Fibroblast of villous mesenchyme (primary cell): ENCODE measurements at regions not wholly inside any gene's neighbourhood (a gene's known extent, or its start where the extent isn't known, plus 50 kb on each side); places are given as distances from the start of the nearest gene placed in this dataset.
A peak's percentile ranks its signal among the peaks of the same experiment; 100 is the strongest.

ENCODE experiments used
- DNase-seq: peaks from one replicate; pipeline ENCODE4 v3.0.0-alpha.2; 2010; ENCODE audit warnings: low read depth
- H3K4me3 ChIP-seq: 2 replicates; pipeline ENCODE4 v1.5.1; 2011; ENCODE audit warnings: low read depth, mild to moderate bottlenecking, low read length
- CTCF ChIP-seq: IDR thresholded peaks from 2 replicates; pipeline ENCODE4 v1.5.1; 2012; ENCODE audit warnings: low read depth, mild to moderate bottlenecking, low read length; ENCODE audit not compliant: insufficient read depth

GRCh38 chr4:43680421-43680820 is 768.2 kb downstream of the KCTD8 start:
- no peak for TF ChIP-seq CTCF
- H3K4me3 ChIP-seq = no peak overlapping the region
- no peak for DNase-seq

- no peak for TF ChIP-seq CTCF
- no peak overlapping the region for H3K4me3 ChIP-seq
- DNase-seq = no peak
These were observed 766.1 kb downstream of the KCTD8 start for GRCh38 chr4:43682551-43682950.

GRCh38 chr4:43690116-43690515 is 758.5 kb downstream of the KCTD8 start:
- TF ChIP-seq CTCF = no peak
- H3K4me3 ChIP-seq = no peak overlapping the region
- DNase-seq = peak; percentile 41

GRCh38 chr4:43693876-43694275 is 754.7 kb downstream of the KCTD8 start:
- no peak for DNase-seq
- TF ChIP-seq CTCF = no peak
- H3K4me3 ChIP-seq = no peak overlapping the region

GRCh38 chr4:43709443-43709842 is 739.2 kb downstream of the KCTD8 start:
- no peak overlapping the region for H3K4me3 ChIP-seq
- TF ChIP-seq CTCF = no peak
- DNase-seq = no peak

- TF ChIP-seq CTCF = no peak
- peak; percentile 0 for DNase-seq
These were observed 731.8 kb downstream of the KCTD8 start for GRCh38 chr4:43716721-43717395.

GRCh38 chr4:43718369-43718768 is 730.2 kb downstream of the KCTD8 start:
- DNase-seq = peak; percentile 50
- no peak for TF ChIP-seq CTCF
- no peak overlapping the region for H3K4me3 ChIP-seq

More at GRCh38 chr4:43716721-43717395, 731.8 kb downstream of the KCTD8 start:
- no peak overlapping the region for H3K4me3 ChIP-seq
